Activated gamma-delta T cell treated with Interleukin-2 at 50 U/mL for 16 hours (primary cell): ENCODE measurements at regions not wholly inside any gene's neighbourhood (a gene's known extent, or its start where the extent isn't known, plus 50 kb on each side); places are given as distances from the start of the nearest gene placed in this dataset.
"Not testable (repeated sequence)": the region's sequence is repeated elsewhere in the genome, so short reads cannot be mapped to it uniquely, and the experiment has no call there.

ENCODE experiments used
- DNase-seq: peaks from one replicate; pipeline ENCODE4 v3.0.0-alpha.2; 2020

DNA sequence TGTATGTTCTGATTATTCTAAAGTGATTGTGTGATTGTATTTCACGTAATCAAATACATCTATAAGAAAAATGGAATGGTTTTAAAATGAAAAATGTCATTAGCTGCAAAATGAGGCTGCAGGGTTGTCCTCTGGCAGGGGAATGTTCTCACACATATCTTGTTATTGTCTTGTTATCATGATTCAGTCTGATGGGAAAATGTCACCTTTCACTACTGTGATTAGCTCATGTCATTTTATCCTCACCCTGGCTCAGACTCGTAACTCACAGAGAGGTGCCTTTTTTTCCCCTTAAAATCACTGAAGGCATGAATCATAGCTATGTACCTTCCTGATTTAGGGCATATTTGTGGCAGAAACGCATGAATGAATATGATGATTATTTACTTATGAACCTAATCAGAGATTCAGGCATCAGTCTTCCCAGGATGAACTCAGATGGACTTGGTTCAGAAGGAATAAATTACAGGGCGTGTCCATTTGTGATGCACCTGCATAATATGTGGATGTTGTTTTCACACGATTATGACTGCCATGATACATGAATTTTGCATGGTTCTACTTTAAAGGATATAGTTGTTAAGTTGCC lies 1339.2 kb downstream of the AACS start:
- DNase-seq: no peak

DNA sequence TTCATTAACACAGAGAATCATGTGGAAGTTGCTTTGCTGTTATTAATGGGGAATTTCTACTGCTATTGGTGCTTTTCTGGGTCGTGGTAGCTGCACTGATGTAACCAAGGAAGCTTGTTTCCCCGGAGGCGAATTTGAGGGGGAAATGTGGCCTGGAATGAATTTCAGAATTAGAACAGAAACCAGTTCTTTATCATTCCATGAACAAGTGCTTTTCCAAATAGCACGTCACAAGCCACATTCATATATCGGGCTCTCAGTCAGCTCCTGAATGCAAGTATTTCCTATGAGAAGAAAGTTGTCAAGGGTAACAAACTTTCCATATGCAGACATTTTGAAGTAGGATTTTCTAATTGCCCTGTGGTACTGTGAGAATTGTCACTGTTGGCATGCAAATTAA lies 1353.2 kb downstream of the AACS start:
- DNase-seq: no peak

DNA sequence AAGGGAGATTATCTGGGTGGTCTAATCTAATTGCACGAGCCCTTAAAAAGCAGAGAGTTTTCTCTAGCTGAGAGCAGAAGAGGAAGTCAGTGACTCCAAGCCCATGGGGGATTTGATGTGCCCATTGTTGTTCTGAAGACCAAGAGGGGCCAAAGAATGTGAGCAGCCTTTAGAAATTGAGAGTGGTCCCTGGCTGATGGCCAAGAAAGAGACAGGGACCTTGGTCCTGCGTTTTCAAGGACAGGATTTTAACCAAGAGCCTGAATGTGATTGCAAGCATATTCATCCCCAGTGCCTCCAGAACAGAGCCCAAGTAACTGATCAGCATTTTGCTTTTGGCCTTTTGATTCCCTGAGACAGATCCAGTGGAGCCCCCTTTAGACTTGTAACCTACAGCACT lies 1353.9 kb downstream of the AACS start:
- DNase-seq: no peak

DNA sequence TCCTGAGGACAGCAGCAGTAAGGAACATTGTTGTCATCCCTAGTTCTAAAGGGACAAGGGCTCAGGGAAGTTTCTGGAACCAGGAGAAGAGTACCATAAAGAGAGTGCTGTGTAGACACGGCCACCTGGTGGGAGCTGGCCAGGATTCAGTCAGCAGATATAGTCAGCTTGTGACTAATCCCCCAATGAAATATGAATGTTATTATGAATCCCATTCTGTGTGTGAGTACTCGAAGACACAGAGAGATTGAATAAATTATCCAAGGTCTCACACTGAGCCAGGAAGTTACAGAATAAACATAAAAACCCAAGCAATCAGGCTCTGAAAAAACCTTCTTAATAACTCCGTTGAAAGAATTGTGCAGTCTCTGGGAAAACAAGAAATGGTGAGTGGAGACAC lies 1359.5 kb downstream of the AACS start:
- no peak for DNase-seq

DNA sequence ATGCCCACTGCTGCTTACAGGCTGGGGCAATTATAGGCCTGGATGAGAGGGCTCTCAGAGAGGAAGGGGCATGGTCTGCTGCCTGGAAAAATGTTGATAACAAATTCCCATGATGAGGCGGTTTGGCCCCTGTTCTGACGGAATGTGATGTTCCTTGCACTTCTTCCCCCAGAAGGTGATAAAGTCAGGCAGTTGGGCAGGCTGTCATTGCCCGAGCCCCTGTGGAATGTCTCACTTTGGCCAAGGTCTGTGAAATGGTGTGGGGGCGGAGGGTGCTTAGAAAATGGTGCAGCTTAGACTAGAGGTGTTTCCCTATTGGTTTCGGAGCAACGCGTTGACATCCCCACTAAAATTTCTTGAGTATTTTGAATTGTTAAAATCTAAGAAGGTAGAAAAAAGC lies 1360.0 kb downstream of the AACS start:
- no peak for DNase-seq

DNA sequence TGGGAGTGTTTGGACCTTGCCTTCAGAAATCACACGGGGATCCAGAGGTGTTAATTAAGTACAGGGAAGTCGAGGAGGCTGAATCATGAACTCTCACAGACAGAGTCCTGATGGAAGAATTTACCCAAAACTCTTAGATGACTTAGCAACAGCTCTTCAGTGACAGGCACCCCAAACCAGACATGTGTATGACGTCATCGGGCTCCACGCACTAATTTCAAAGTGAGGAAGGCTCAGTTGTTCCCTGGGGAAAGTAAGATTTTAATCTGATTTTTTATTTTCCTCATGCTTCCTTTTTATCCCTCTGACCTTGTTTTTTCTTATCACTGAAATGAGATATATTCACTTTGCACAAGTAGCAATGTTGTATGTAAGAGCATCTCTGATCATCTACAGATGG lies 1363.5 kb downstream of the AACS start:
- DNase-seq: no peak

DNA sequence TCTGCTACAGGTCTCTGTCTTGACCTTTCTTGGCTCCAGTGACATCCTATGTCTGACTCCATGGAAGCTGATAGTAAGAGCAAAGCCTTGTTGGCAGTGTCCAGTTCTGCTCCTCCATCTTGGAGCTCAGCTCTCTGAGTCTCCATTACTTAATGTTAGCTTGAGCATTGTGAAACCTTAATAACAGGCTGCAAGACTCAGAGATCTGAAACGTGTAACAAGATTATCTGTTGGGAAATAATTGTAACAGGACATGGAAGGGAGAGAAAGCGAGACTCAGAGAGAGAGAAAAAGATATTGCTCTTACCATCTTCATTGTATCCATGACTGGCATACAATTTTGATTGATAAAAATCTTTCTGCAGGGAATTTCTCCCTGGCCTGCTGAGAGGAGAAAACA lies 1365.7 kb downstream of the AACS start:
- DNase-seq: no peak

DNA sequence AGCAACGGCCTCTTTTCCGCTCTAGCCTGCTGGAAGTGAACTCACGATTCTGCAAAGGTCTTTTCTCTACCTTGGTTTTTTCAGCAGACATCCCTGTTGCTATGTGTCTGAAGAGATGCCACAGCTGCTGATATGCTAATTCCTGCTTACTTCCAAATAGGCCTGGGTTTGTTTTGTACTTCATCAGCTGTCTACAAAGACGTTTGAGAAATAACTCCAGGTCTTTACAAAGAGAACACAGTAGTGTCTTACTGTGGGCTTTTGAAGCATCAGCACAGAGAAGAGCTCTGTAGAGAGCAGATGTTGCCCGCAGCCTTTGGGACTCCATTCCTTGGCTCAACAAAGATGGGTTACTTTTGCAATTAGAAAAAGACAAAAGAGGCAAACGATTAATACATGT lies 1366.5 kb downstream of the AACS start:
- DNase-seq: no peak

DNA sequence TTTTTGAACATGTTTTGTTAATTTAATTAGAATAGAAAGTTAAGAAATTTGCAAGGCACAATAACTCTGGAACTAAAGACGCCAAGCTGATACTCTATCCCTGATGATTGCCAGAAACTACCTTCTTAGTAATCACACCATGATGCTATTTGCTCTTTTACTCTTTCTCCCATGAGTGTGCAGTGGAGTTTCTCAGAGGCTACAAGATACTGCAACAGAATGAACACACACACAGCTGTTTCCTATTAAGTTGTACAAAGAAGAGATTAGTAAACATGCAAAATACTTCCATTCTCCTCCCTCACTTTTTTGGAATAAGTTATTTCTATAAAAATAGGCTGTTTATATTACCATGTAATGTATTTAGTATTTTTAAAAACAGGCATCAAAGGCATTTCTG lies 1367.5 kb downstream of the AACS start:
- DNase-seq: no peak

DNA sequence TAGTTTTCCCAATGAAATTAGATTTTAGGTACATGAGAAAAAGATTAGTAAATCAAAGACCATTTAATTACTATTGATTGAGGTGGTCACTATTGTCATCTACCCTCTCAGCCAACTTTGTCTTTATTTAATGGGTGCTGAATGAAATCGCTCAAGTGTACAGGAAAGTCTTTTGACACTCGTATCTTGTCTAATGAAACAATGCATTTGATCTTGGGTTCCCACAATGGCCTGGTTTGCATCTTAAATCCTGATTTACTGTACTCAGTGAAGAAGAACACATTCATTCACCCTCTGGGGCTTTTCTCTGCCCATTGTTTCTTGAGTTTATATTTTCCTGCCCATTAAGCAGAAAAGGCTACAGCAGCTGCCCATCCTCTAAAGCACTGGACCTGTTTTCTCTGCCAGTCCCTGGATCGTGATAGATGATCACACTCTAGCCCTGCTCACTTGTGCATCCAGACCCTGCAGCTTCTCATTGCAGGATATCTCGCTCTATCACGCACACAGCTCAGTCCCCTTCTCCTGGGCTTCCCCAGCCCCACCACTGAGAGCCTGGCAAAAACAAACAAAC lies 1369.3 kb downstream of the AACS start:
- DNase-seq: no peak

DNA sequence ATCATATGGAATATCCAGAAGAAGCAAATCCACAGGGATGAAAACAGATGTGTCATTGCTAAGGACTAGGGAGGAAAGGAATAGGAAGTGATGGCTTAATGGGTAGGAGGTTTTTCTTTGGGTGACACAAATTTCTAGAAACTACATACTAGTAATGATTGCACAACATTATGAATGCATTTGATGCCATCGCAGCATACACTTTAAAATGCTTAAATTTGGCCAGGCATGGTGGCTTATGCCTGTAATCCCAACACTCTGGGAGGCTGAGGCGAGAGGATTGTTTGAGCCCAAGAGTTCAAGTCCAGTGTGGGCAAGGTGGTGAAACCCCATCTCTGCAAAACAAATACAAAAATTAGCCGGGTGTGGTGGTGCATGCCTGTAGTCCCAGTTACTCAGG lies 1370.8 kb downstream of the AACS start:
- DNase-seq: no peak

DNA sequence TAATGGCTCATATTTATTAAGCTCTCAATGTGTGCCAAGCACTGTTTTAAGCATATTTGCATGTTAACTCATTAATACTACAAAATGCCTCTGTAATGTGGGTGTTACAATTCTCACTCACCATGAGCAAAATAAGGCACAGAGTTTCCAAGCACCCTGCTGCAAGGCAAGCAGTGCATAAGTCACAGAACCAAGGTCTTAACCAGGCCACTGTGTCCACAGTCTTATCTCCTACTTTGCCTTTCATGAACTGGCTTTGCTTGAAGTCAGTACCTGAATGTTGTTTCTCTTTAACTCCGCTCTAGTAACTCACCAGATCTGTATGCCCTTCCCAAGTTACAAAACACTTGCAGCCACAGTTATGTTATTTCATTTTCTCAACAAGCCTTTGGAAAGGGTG lies 1372.7 kb downstream of the AACS start:
- no peak for DNase-seq

DNA sequence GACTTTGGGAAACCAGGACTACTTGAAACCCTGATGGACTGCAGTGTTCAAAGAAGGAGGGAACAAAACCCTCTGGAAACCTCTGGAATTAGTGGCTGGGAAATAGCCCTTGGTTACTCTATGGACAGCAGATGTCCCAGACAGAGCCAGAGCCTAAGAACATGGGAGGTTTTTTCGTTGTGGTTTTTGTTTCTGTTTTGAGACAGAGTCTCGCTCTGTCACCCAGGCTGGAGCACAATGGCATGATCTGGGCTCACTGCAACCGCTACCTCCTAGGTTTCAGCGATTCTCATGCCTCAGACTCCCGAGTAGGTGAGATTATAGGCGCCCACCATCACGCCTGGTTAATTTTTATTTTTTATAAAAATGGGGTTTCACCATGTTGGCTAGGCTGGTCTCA lies 1378.7 kb downstream of the AACS start:
- DNase-seq: no peak

DNA sequence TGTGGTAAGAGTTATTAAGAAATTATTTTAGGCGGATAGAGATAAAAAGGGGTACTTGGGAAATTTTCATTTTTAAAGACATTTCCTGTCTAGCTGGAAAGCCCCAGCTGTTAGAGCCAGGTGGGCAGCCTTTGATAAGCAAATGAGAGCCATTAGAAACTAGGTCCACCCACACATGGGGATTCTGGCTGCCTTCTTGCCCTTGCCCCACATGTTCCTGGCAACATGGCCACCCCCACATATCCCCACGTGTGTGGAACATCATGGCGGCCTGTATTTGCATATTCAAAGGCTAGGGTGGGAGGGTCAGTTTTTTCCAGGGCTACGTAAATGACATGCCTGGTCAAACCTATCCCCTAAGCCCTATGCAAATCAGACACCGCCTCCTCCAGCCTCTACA lies 1382.1 kb downstream of the AACS start:
- no peak for DNase-seq

DNA sequence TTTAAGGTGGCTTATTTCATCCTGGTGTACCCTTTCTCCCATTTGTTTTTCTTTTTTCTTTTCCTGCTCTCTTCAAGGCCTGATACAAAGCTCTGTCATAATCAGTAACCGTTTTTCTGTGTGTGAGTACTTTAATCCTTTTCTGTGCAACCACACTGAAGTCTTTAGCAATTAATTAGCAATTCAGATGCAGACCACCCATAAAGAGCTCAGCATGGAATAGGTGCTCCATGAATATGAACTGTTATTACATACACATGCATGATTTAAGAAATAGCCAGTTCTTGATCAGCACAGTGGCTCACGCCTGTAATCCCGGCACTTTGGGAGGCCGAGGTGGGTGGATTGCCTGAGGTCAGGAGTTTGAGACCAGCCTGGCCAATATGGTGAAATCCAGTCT lies 1386.6 kb downstream of the AACS start:
- no peak for DNase-seq

DNA sequence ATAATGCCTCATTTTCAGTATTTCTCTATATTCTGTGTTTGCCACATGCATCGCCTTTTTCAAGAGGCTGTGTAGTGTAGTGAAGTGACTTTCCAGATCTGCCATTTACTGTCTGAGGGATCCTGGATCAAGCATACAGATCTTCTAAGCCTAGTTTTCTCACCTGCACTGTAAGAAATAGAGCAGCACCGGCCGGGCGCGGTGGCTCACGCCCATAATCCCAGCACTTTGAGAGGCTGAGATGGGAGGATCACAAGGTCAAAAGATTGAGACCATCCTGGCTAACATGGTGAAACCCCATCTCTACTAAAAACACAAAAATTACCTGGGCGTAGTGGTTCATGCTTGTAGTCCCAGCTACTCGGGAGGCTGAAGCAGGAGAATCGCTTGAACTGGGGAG lies 1387.5 kb downstream of the AACS start:
- not testable (repeated sequence) for DNase-seq

DNA sequence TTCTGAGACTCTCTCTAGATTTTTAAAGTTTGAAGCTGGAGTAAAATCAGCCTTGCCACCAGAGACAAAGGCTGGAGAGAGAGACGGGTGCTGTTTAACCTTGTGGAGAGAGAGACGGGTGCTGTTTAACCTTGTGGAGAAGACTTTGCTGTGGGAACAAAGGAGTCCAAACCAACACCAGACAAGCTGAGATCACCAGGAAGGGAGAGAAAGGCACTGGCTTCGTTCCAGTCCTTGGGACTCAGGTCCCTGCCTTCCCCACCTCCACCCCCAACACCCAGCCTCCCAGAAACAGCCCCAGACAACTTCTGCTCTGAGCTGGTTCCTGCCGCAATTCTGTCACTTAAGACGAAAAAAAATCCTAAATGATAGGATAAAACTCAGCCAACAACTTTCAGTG lies 1389.3 kb downstream of the AACS start:
- no peak for DNase-seq

DNA sequence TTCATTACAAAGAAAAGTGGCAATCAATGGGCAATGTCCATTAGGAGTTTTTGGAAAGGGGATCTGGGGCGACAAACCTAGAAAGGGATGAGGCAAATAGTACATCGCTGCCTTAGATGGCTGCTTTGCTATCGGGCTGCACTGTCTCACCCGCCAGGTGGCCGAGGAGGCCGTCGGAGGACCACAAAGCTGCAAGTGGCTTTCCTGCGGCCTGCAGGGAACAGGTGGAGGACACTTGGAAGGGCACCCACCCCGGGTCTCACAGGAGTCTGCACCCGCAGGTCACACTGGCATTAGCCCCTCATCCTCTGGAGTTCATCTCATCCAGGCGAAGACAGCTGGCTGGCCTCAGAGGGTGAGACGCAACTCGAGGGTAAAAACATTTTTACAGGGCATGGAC lies 1392.5 kb downstream of the AACS start:
- DNase-seq: no peak

DNA sequence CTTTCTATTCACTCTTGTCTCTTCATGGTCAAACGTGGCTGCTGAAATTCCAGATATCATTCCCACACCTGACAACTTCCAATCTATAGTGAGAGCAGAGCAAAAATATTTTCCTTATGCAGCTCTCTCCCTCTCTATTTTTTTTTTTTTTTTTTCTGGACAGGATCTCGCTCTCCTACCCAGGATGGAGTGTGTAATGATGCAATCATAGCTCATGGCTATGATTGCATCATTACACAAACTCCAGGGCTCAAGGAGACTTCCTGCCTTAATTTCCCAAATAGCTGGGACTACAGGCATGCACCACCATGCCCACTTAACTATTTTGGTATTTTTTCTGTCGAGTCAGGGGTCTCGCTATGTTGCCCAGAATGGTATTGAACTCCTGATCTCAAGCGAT lies 1398.9 kb downstream of the AACS start:
- DNase-seq: no peak

DNA sequence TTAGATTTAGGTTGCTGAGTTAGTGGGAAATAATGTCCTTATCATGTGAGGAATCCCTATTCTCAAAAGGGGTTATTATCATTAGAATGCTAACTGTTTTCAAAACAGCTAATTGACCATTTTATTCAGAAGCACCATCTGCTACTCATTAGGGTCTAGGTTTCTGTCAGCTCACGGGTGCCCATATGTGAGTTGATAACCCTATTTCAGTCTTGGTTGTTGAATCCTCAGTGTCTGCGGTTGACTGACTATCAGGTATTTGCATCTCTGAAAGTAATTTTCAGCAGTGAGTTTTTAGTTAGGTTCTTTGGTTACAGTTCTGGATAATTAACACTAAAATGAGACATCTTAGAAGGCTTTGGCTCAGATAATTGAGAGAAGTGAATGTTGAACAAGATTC lies 1404.0 kb downstream of the AACS start:
- DNase-seq: no peak

DNA sequence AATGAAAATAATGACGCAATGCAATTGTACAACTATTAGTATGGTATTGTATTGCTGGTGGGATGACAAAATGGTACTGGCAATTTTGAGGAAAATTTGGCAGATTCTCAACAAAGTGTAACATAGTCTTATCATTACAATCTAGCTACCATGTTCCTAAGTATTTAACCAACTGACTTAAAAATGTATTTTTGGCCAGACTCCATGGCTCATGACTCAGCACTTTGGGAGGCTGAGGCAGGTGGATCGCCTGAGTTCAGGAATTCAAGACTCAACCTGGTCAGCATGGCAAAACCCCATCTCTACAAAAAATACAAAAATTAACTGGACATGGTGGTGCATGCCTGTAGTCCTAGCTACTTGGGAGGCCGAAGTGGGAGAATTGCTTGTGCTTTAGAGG lies 1409.5 kb downstream of the AACS start:
- no peak for DNase-seq

DNA sequence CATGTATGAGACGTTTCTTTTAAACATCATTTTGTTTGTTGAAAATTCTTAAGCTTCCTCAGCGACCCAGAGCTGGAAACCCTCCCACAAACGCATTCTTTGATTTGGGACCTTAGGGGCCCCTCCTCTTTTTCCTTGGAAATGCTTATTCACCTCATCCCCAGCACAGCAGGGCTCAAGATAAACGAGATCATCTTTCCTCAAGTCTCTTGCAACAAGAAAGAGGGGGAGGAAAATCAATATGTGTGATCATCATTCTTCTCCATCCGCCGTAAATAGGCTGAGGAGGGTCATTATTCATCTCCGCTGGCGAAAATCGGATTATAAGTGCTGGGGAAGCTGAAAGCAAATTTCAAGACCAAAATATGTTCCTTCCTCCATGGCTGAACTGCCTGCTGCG lies 1415.2 kb downstream of the AACS start:
- no peak for DNase-seq

DNA sequence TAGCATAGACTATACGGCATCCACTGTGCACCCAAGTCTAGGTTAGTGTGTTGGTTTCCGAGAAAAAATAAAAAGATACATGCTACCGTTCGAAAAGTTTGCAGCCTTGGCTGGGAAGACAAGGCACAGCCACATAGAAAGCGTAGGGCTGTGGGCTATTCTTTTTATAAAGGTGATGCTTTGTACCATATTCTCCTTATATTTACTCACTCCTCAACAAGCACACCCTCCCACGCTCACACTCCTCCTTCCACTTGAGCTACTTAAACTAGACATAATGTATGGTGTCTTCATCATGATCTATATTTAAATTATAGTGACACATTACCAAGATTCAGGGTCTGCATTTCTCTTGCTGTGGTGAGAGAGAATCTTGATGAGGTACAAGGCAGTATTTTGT lies 1416.5 kb downstream of the AACS start:
- no peak for DNase-seq

DNA sequence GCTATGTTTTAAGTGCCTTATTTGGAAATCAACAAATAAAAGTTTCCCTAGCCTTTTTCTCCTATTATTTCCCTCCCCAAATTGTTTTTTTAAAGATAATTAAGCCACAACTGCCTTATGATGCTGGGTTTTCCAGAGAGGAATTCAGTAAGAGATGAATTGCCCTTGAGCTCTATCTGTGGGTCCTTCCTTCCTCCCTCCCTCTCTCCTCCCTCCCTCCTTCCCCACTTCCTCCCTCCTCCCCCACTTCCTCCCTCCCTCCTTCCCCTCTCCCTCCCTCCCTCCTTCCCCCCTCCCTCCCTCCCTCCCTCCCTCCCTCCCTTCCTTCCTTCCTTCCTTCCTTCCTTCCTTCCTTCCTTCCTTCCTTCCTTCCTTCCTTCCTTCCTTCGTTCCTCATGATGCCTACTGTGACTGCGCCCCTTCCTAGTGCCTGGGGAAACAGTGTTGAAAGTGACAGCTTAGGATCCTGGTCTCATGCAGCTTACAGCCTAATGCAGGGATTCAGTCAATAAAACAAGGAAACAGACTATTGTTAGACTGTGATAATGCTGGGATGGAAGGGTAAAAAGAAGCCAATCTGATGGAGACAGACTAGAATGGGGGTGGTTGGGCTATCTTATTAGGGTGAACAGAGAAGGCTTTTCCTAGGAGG lies 1417.1 kb downstream of the AACS start:
- DNase-seq: no peak
